ENCODE measurements at regions not wholly inside any gene's neighbourhood (a gene's known extent, or its start where the extent isn't known, plus 50 kb on each side); places are given as distances from the start of the nearest gene placed in this dataset.

DNA sequence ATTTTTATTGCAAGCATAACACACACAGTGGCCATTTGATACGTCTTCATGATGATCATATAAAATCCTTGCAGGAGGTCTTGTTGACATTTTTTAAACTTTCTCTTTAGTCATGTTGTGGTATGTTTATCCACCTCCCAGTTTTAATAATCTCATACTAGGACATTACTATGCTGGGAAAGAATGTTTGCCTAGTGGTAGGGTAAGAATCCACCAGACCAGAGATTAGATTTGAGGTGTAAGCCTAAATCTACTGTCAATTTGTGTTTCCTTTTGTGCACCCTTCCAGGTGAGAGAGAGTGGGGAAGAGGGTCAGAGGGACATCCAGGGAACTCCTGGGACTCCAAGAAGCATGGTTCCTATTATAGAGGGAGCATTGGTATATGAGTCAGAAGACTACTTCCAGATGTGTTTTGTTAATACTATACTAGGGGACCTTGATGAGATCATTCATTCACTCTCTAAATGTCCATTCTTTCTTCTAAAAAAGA lies 298.3 kb upstream of the SASH1 start:
- TF ChIP-seq, protein P1, sequence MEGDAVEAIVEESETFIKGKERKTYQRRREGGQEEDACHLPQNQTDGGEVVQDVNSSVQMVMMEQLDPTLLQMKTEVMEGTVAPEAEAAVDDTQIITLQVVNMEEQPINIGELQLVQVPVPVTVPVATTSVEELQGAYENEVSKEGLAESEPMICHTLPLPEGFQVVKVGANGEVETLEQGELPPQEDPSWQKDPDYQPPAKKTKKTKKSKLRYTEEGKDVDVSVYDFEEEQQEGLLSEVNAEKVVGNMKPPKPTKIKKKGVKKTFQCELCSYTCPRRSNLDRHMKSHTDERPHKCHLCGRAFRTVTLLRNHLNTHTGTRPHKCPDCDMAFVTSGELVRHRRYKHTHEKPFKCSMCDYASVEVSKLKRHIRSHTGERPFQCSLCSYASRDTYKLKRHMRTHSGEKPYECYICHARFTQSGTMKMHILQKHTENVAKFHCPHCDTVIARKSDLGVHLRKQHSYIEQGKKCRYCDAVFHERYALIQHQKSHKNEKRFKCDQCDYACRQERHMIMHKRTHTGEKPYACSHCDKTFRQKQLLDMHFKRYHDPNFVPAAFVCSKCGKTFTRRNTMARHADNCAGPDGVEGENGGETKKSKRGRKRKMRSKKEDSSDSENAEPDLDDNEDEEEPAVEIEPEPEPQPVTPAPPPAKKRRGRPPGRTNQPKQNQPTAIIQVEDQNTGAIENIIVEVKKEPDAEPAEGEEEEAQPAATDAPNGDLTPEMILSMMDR (conservative IDR thresholded peaks at IDR 0.05; ENCODE audit: low read depth, low read length): no peak
- TF ChIP-seq EZH2 (IDR thresholded peaks at IDR 0.05; ENCODE audit: low read length, unreplicated experiment) (no peak), EZH2phosphoT487 (IDR thresholded peaks at IDR 0.05; ENCODE audit: borderline replicate concordance, low read length) (no peak)

Data from PC-3 (cell line).